ENCODE measurements at regions not wholly inside any gene's neighbourhood (a gene's known extent, or its start where the extent isn't known, plus 50 kb on each side); places are given as distances from the start of the nearest gene placed in this dataset.

DNA sequence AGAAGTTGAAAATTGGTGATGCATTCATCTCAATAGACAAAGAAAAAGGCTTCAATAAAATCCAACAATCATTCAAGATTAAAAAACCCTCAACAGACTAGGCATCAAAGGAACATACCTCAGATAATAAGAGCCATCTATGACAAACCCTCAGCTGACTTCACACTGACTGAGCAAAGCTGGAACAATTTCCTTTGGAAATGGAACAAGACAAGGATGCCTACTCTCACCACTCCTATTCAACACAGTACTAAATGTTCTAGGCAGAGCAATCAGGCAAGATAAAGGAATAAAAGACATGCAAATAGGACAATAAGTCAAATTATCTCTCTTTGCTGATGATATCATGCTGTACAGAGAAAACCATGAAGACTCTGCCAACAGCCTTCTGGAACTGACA lies 1188.1 kb downstream of the DTWD2 start:
- Histone ChIP-seq H3K36me3 (no peaks in the 10 kb centered on the region), H3K27me3 (replicated peaks; ENCODE audit: insufficient read depth) (no peaks in the 10 kb centered on the region), H3K4me1 (ENCODE audit: control insufficient read depth in 1 of 2, low read depth in 2 of 2) (no peaks in the 10 kb centered on the region), H3K27ac (no peak overlapping the region), H3K9me3 (no peaks in the 10 kb centered on the region), H3K4me3 (no peak overlapping the region)
- DNase-seq (ENCODE audit: low spot score): no peak
- TF ChIP-seq CTCF (IDR thresholded peaks at IDR 0.05): no peak
- ATAC-seq (ENCODE audit: insufficient number of reproducible peaks, low FRiP score, low read depth): no peak

DNA sequence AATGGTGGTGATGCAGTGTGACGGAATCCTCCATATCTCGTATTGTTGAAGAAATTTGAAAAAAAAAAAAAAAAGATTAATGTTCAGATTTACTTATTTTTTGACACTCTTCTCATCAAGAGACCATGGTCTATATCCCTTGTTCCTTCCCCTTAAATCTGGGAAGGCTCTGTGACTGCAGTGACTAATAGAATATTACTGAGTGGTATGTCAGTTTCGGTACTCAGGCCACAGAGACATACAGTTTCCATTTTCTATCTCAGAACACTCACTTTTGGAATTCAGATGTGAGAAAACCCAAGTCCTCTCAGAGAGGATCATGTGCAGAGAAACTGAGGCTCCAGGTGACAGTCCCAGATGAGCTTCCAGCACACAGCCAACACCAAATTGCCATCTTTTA lies 1193.5 kb downstream of the DTWD2 start:
- ATAC-seq (ENCODE audit: insufficient number of reproducible peaks, low FRiP score, low read depth) (no peak), DNase-seq (ENCODE audit: low spot score) (no peak)
- H3K27me3 ChIP-seq (replicated peaks; ENCODE audit: insufficient read depth): no peaks in the 10 kb centered on the region
- no peak overlapping the region for H3K4me3 ChIP-seq
- H3K36me3 ChIP-seq: no peaks in the 10 kb centered on the region
- no peaks in the 10 kb centered on the region for H3K4me1 ChIP-seq (ENCODE audit: control insufficient read depth in 1 of 2, low read depth in 2 of 2)
- H3K27ac ChIP-seq: no peak overlapping the region
- H3K9me3 ChIP-seq: no peaks in the 10 kb centered on the region
- no peak for TF ChIP-seq CTCF (IDR thresholded peaks at IDR 0.05)

- no peaks in the 10 kb centered on the region for H3K36me3 ChIP-seq
- no peak overlapping the region for H3K27ac ChIP-seq
- TF ChIP-seq CTCF (IDR thresholded peaks at IDR 0.05): no peak
- no peak for ATAC-seq (ENCODE audit: insufficient number of reproducible peaks, low FRiP score, low read depth)
- no peaks in the 10 kb centered on the region for H3K9me3 ChIP-seq
- H3K27me3 ChIP-seq (replicated peaks; ENCODE audit: insufficient read depth): no peaks in the 10 kb centered on the region
- H3K4me3 ChIP-seq: no peak overlapping the region
- DNase-seq (ENCODE audit: low spot score): no peak
- no peaks in the 10 kb centered on the region for H3K4me1 ChIP-seq (ENCODE audit: control insufficient read depth in 1 of 2, low read depth in 2 of 2)
These were observed 1194.4 kb downstream of the DTWD2 start for GRCh38 chr5:117793963-117794362.

GRCh38 chr5:117792476-117792875 lies 1195.9 kb downstream of the DTWD2 start:
- no peak for ATAC-seq (ENCODE audit: insufficient number of reproducible peaks, low FRiP score, low read depth)

DNA sequence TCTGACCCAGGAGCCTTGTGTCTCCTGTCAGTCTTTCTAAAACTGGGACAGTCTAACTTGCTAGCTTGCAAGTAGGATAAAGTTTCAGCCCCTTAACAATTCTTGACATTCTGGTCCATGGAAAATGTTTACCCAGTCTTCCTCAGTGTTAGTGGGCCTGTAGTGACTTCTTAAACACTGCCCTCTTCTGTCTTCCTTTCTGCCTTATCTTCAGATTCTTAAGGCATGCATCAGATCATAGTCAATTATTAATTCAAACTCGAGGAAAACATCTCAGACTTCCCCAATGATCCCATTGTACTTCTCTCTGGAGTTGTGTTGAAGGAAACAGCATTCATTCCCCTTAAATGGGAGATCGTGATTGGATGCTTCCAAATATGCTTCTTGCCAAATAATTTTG lies 1199.8 kb downstream of the DTWD2 start:
- H3K27ac ChIP-seq: no peak overlapping the region
- ATAC-seq (ENCODE audit: insufficient number of reproducible peaks, low FRiP score, low read depth) (no peak), DNase-seq (ENCODE audit: low spot score) (no peak)
- no peak overlapping the region for H3K4me3 ChIP-seq
- no peaks in the 10 kb centered on the region for H3K27me3 ChIP-seq (replicated peaks; ENCODE audit: insufficient read depth)
- TF ChIP-seq CTCF (IDR thresholded peaks at IDR 0.05): no peak
- no peaks in the 10 kb centered on the region for H3K4me1 ChIP-seq (ENCODE audit: control insufficient read depth in 1 of 2, low read depth in 2 of 2)
- H3K9me3 ChIP-seq: no peaks in the 10 kb centered on the region
- no peaks in the 10 kb centered on the region for H3K36me3 ChIP-seq

More at GRCh38 chr5:117792476-117792875, 1195.9 kb downstream of the DTWD2 start:
- no peak overlapping the region for H3K4me3 ChIP-seq
- H3K27ac ChIP-seq: no peak overlapping the region
- H3K9me3 ChIP-seq: no peaks in the 10 kb centered on the region
- no peak for TF ChIP-seq CTCF (IDR thresholded peaks at IDR 0.05)
- no peaks in the 10 kb centered on the region for H3K36me3 ChIP-seq
- H3K27me3 ChIP-seq (replicated peaks; ENCODE audit: insufficient read depth): no peaks in the 10 kb centered on the region
- H3K4me1 ChIP-seq (ENCODE audit: control insufficient read depth in 1 of 2, low read depth in 2 of 2): no peaks in the 10 kb centered on the region
- DNase-seq (ENCODE audit: low spot score): no peak

All from thoracic aorta (tissue), 2 donors.